ENCODE measurements at regions not wholly inside any gene's neighbourhood (a gene's known extent, or its start where the extent isn't known, plus 50 kb on each side); places are given as distances from the start of the nearest gene placed in this dataset.

- Histone ChIP-seq H3K36me3 (ENCODE audit: control insufficient read depth in 2 of 2, insufficient read depth in 2 of 2, low read length in 1 of 2) (no peaks in the 10 kb centered on the region), H3K27ac (ENCODE audit: low read depth in 2 of 2, low read length in 1 of 2) (no peak overlapping the region), H3K4me1 (ENCODE audit: control insufficient read depth in 2 of 2, insufficient read depth in 2 of 2, low read length in 1 of 2) (no peaks in the 10 kb centered on the region), H3K9me3 (ENCODE audit: control insufficient read depth in 2 of 2, insufficient read depth in 1 of 2, low read depth in 1 of 2, low read length in 1 of 2) (no peaks in the 10 kb centered on the region), H3K27me3 (ENCODE audit: control insufficient read depth in 1 of 2, insufficient read depth in 2 of 2, low read length in 2 of 2) (no peaks in the 10 kb centered on the region), H3K4me3 (ENCODE audit: low read depth in 1 of 2, low read length in 2 of 2) (no peak overlapping the region)
- WGBS, 2 donors, result 91 to 92% methylated on average over 1 of the region's 1 CpG
These were observed 115.1 kb upstream of the PCDH18 start for GRCh38 chr4:137647375-137647774.

GRCh38 chr4:137644201-137644600, 111.9 kb upstream of the PCDH18 start:
- Histone ChIP-seq H3K4me1 (ENCODE audit: control insufficient read depth in 2 of 2, insufficient read depth in 2 of 2, low read length in 1 of 2) (no peaks in the 10 kb centered on the region), H3K4me3 (ENCODE audit: low read depth in 1 of 2, low read length in 2 of 2) (no peak overlapping the region), H3K27me3 (ENCODE audit: control insufficient read depth in 1 of 2, insufficient read depth in 2 of 2, low read length in 2 of 2) (no peaks in the 10 kb centered on the region), H3K36me3 (ENCODE audit: control insufficient read depth in 2 of 2, insufficient read depth in 2 of 2, low read length in 1 of 2) (no peaks in the 10 kb centered on the region), H3K9me3 (ENCODE audit: control insufficient read depth in 2 of 2, insufficient read depth in 1 of 2, low read depth in 1 of 2, low read length in 1 of 2) (no peaks in the 10 kb centered on the region), H3K27ac (ENCODE audit: low read depth in 2 of 2, low read length in 1 of 2) (no peak overlapping the region)
- 35 to 68% methylated on average over 1 of the region's 1 CpG for WGBS, 2 donors

GRCh38 chr4:137641544-137641943, 109.2 kb upstream of the PCDH18 start:
- no peak overlapping the region for H3K4me3 ChIP-seq (ENCODE audit: low read depth in 1 of 2, low read length in 2 of 2)
- no peaks in the 10 kb centered on the region for H3K36me3 ChIP-seq (ENCODE audit: control insufficient read depth in 2 of 2, insufficient read depth in 2 of 2, low read length in 1 of 2)
- no peaks in the 10 kb centered on the region for H3K27me3 ChIP-seq (ENCODE audit: control insufficient read depth in 1 of 2, insufficient read depth in 2 of 2, low read length in 2 of 2)
- 71 to 73% methylated on average over 3 of the region's 3 CpGs for WGBS, 2 donors
- H3K27ac ChIP-seq (ENCODE audit: low read depth in 2 of 2, low read length in 1 of 2), result no peak overlapping the region
- H3K4me1 ChIP-seq (ENCODE audit: control insufficient read depth in 2 of 2, insufficient read depth in 2 of 2, low read length in 1 of 2), result no peaks in the 10 kb centered on the region
- no peaks in the 10 kb centered on the region for H3K9me3 ChIP-seq (ENCODE audit: control insufficient read depth in 2 of 2, insufficient read depth in 1 of 2, low read depth in 1 of 2, low read length in 1 of 2)

- H3K9me3 ChIP-seq (ENCODE audit: control insufficient read depth in 2 of 2, insufficient read depth in 1 of 2, low read depth in 1 of 2, low read length in 1 of 2), result no peaks in the 10 kb centered on the region
- WGBS, 2 donors, result 85 to 88% methylated on average over 1 of the region's 1 CpG
- H3K27me3 ChIP-seq (ENCODE audit: control insufficient read depth in 1 of 2, insufficient read depth in 2 of 2, low read length in 2 of 2), result no peaks in the 10 kb centered on the region
- H3K4me3 ChIP-seq (ENCODE audit: low read depth in 1 of 2, low read length in 2 of 2), result no peak overlapping the region
- H3K27ac ChIP-seq (ENCODE audit: low read depth in 2 of 2, low read length in 1 of 2), result no peak overlapping the region
- H3K36me3 ChIP-seq (ENCODE audit: control insufficient read depth in 2 of 2, insufficient read depth in 2 of 2, low read length in 1 of 2), result no peaks in the 10 kb centered on the region
- H3K4me1 ChIP-seq (ENCODE audit: control insufficient read depth in 2 of 2, insufficient read depth in 2 of 2, low read length in 1 of 2), result no peaks in the 10 kb centered on the region
These were observed 108.5 kb upstream of the PCDH18 start for GRCh38 chr4:137640838-137641158.

GRCh38 chr4:137640156-137640837, 108.0 kb upstream of the PCDH18 start:
- Histone ChIP-seq H3K36me3 (ENCODE audit: control insufficient read depth in 2 of 2, insufficient read depth in 2 of 2, low read length in 1 of 2) (no peaks in the 10 kb centered on the region), H3K27me3 (ENCODE audit: control insufficient read depth in 1 of 2, insufficient read depth in 2 of 2, low read length in 2 of 2) (no peaks in the 10 kb centered on the region), H3K4me3 (ENCODE audit: low read depth in 1 of 2, low read length in 2 of 2) (no peak overlapping the region), H3K27ac (ENCODE audit: low read depth in 2 of 2, low read length in 1 of 2) (no peak overlapping the region), H3K9me3 (ENCODE audit: control insufficient read depth in 2 of 2, insufficient read depth in 1 of 2, low read depth in 1 of 2, low read length in 1 of 2) (no peaks in the 10 kb centered on the region), H3K4me1 (ENCODE audit: control insufficient read depth in 2 of 2, insufficient read depth in 2 of 2, low read length in 1 of 2) (no peaks in the 10 kb centered on the region)
- WGBS, 2 donors, result 85 to 94% methylated on average over 4 of the region's 4 CpGs

- WGBS, 2 donors, result 64 to 72% methylated on average over 2 of the region's 2 CpGs
- H3K9me3 ChIP-seq (ENCODE audit: control insufficient read depth in 2 of 2, insufficient read depth in 1 of 2, low read depth in 1 of 2, low read length in 1 of 2), result no peaks in the 10 kb centered on the region
- H3K27me3 ChIP-seq (ENCODE audit: control insufficient read depth in 1 of 2, insufficient read depth in 2 of 2, low read length in 2 of 2), result no peaks in the 10 kb centered on the region
- no peaks in the 10 kb centered on the region for H3K36me3 ChIP-seq (ENCODE audit: control insufficient read depth in 2 of 2, insufficient read depth in 2 of 2, low read length in 1 of 2)
- no peak overlapping the region for H3K27ac ChIP-seq (ENCODE audit: low read depth in 2 of 2, low read length in 1 of 2)
- no peak overlapping the region for H3K4me3 ChIP-seq (ENCODE audit: low read depth in 1 of 2, low read length in 2 of 2)
- H3K4me1 ChIP-seq (ENCODE audit: control insufficient read depth in 2 of 2, insufficient read depth in 2 of 2, low read length in 1 of 2), result no peaks in the 10 kb centered on the region
These were observed 106.6 kb upstream of the PCDH18 start for GRCh38 chr4:137638934-137639333.

GRCh38 chr4:137635601-137636000, 103.3 kb upstream of the PCDH18 start:
- H3K4me1 ChIP-seq (ENCODE audit: control insufficient read depth in 2 of 2, insufficient read depth in 2 of 2, low read length in 1 of 2), result no peaks in the 10 kb centered on the region
- H3K4me3 ChIP-seq (ENCODE audit: low read depth in 1 of 2, low read length in 2 of 2), result no peak overlapping the region
- H3K36me3 ChIP-seq (ENCODE audit: control insufficient read depth in 2 of 2, insufficient read depth in 2 of 2, low read length in 1 of 2), result no peaks in the 10 kb centered on the region
- 40 to 51% methylated on average over 1 of the region's 1 CpG for WGBS, 2 donors
- H3K27me3 ChIP-seq (ENCODE audit: control insufficient read depth in 1 of 2, insufficient read depth in 2 of 2, low read length in 2 of 2), result no peaks in the 10 kb centered on the region
- no peak overlapping the region for H3K27ac ChIP-seq (ENCODE audit: low read depth in 2 of 2, low read length in 1 of 2)
- peaks cover 0 to 2% of the 10 kb centered on the region in 2 donors for H3K9me3 ChIP-seq (ENCODE audit: control insufficient read depth in 2 of 2, insufficient read depth in 1 of 2, low read depth in 1 of 2, low read length in 1 of 2)

- Histone ChIP-seq H3K36me3 (ENCODE audit: control insufficient read depth in 2 of 2, insufficient read depth in 2 of 2, low read length in 1 of 2) (no peaks in the 10 kb centered on the region), H3K4me1 (ENCODE audit: control insufficient read depth in 2 of 2, insufficient read depth in 2 of 2, low read length in 1 of 2) (no peaks in the 10 kb centered on the region), H3K4me3 (ENCODE audit: low read depth in 1 of 2, low read length in 2 of 2) (no peak overlapping the region), H3K9me3 (ENCODE audit: control insufficient read depth in 2 of 2, insufficient read depth in 1 of 2, low read depth in 1 of 2, low read length in 1 of 2) (peaks cover 0 to 2% of the 10 kb centered on the region in 2 donors), H3K27me3 (ENCODE audit: control insufficient read depth in 1 of 2, insufficient read depth in 2 of 2, low read length in 2 of 2) (no peaks in the 10 kb centered on the region), H3K27ac (ENCODE audit: low read depth in 2 of 2, low read length in 1 of 2) (no peak overlapping the region)
- 54 to 58% methylated on average over 3 of the region's 3 CpGs for WGBS, 2 donors
These were observed 102.8 kb upstream of the PCDH18 start for GRCh38 chr4:137635108-137635507.

GRCh38 chr4:137632842-137633241, 100.5 kb upstream of the PCDH18 start:
- Histone ChIP-seq H3K36me3 (ENCODE audit: control insufficient read depth in 2 of 2, insufficient read depth in 2 of 2, low read length in 1 of 2) (no peaks in the 10 kb centered on the region), H3K27ac (ENCODE audit: low read depth in 2 of 2, low read length in 1 of 2) (no peak overlapping the region), H3K9me3 (ENCODE audit: control insufficient read depth in 2 of 2, insufficient read depth in 1 of 2, low read depth in 1 of 2, low read length in 1 of 2) (peaks cover 0 to 2% of the 10 kb centered on the region in 2 donors), H3K4me3 (ENCODE audit: low read depth in 1 of 2, low read length in 2 of 2) (no peak overlapping the region), H3K27me3 (ENCODE audit: control insufficient read depth in 1 of 2, insufficient read depth in 2 of 2, low read length in 2 of 2) (no peaks in the 10 kb centered on the region), H3K4me1 (ENCODE audit: control insufficient read depth in 2 of 2, insufficient read depth in 2 of 2, low read length in 1 of 2) (no peaks in the 10 kb centered on the region)
- 76 to 78% methylated on average over 1 of the region's 1 CpG for WGBS, 2 donors

- Histone ChIP-seq H3K4me1 (ENCODE audit: control insufficient read depth in 2 of 2, insufficient read depth in 2 of 2, low read length in 1 of 2) (no peaks in the 10 kb centered on the region), H3K9me3 (ENCODE audit: control insufficient read depth in 2 of 2, insufficient read depth in 1 of 2, low read depth in 1 of 2, low read length in 1 of 2) (peaks cover 0 to 2% of the 10 kb centered on the region in 2 donors), H3K27ac (ENCODE audit: low read depth in 2 of 2, low read length in 1 of 2) (no peak overlapping the region), H3K4me3 (ENCODE audit: low read depth in 1 of 2, low read length in 2 of 2) (no peak overlapping the region), H3K27me3 (ENCODE audit: control insufficient read depth in 1 of 2, insufficient read depth in 2 of 2, low read length in 2 of 2) (no peaks in the 10 kb centered on the region), H3K36me3 (ENCODE audit: control insufficient read depth in 2 of 2, insufficient read depth in 2 of 2, low read length in 1 of 2) (no peaks in the 10 kb centered on the region)
- WGBS, 2 donors, result 96 to 97% methylated on average over 2 of the region's 2 CpGs
These were observed 99.3 kb upstream of the PCDH18 start for GRCh38 chr4:137631605-137632004.

Data from esophagus (tissue), 2 donors.